Vagina (tissue), 2 donors: ENCODE measurements at regions not wholly inside any gene's neighbourhood (a gene's known extent, or its start where the extent isn't known, plus 50 kb on each side); places are given as distances from the start of the nearest gene placed in this dataset.
"Not testable (repeated sequence)": the region's sequence is repeated elsewhere in the genome, so short reads cannot be mapped to it uniquely, and the experiment has no call there.

Experiments
- CTCF ChIP-seq, 3 experiments: fragments of 450-650 bp in 2 of 3; fragments of 200-600 bp in 1 of 3; sonication (generic) in 1 of 3; IDR thresholded peaks; one replicate each; pipeline ENCODE4 v1.5.1; 2017 to 2019; ENCODE audit warnings: antibody characterized with exemption in 3 of 3, mild to moderate bottlenecking in 2 of 3, moderate library complexity in 2 of 3
- POLR2A ChIP-seq, 2 donors: fragments of 450-650 bp; IDR thresholded peaks; one replicate each; pipeline ENCODE4 v1.6.1; 2017; ENCODE audit warnings: antibody characterized with exemption in 2 of 2, mild to moderate bottlenecking in 2 of 2, moderate library complexity in 2 of 2

- TF ChIP-seq CTCF, POLR2A (IDR thresholded peaks at IDR 0.05): not testable (repeated sequence)
Measured at GRCh38 chr5:54389399-54389798, 66.1 kb upstream of the HSPB3 start.
